Endothelial cell (in vitro differentiated cells): ENCODE measurements at regions not wholly inside any gene's neighbourhood (a gene's known extent, or its start where the extent isn't known, plus 50 kb on each side); places are given as distances from the start of the nearest gene placed in this dataset.
"Not testable (repeated sequence)": the region's sequence is repeated elsewhere in the genome, so short reads cannot be mapped to it uniquely, and the experiment has no call there.

Experiments
- DNase-seq: peaks from one replicate; pipeline ENCODE4 v3.0.0; 2021; ENCODE audit warnings: low spot score
- H3K27ac Mint-ChIP-seq: one replicate; pipeline ENCODE4 v1.8.0; 2021; ENCODE audit warnings: mixed read lengths, inconsistent platforms; ENCODE audit not compliant: unreplicated experiment
- H3K27me3 Mint-ChIP-seq: one replicate; pipeline ENCODE4 v1.8.0; 2021; ENCODE audit warnings: mild to moderate bottlenecking, moderate library complexity, mixed read lengths, inconsistent platforms; ENCODE audit not compliant: unreplicated experiment
- H3K36me3 Mint-ChIP-seq: one replicate; pipeline ENCODE4 v1.8.0; 2021; ENCODE audit warnings: mild to moderate bottlenecking, low read depth, mixed read lengths, inconsistent platforms; ENCODE audit not compliant: unreplicated experiment
- H3K4me1 Mint-ChIP-seq: one replicate; pipeline ENCODE4 v1.8.0; 2021; ENCODE audit warnings: mild to moderate bottlenecking, mixed read lengths, inconsistent platforms; ENCODE audit not compliant: unreplicated experiment
- H3K4me3 Mint-ChIP-seq: one replicate; pipeline ENCODE4 v1.8.0; 2021; ENCODE audit warnings: mild to moderate bottlenecking, mixed read lengths, inconsistent platforms; ENCODE audit not compliant: unreplicated experiment
- H3K9me3 Mint-ChIP-seq: one replicate; pipeline ENCODE4 v1.8.0; 2021; ENCODE audit warnings: mixed read lengths, inconsistent platforms; ENCODE audit not compliant: unreplicated experiment
- CTCF ChIP-seq: fragments of 200-600 bp; sonication (generic); IDR thresholded peaks from one replicate; pipeline ENCODE4 v1.5.0; 2021; ENCODE audit warnings: antibody characterized with exemption; ENCODE audit not compliant: unreplicated experiment

GRCh38 chr5:24163091-24163490, 481.7 kb downstream of the CDH10 start:
- Mint-ChIP-seq H3K27me3 (peaks cover 2% of the 10 kb centered on the region), H3K4me1 (no peaks in the 10 kb centered on the region), H3K9me3 (no peaks in the 10 kb centered on the region), H3K4me3 (no peak overlapping the region), H3K36me3 (no peaks in the 10 kb centered on the region), H3K27ac (no peak overlapping the region)
- DNase-seq = no peak
- TF ChIP-seq CTCF = no peak

- H3K9me3 Mint-ChIP-seq = no peaks in the 10 kb centered on the region
- no peak for TF ChIP-seq CTCF
- DNase-seq = no peak
- no peaks in the 10 kb centered on the region for H3K36me3 Mint-ChIP-seq
- no peak overlapping the region for H3K4me3 Mint-ChIP-seq
- no peaks in the 10 kb centered on the region for H3K4me1 Mint-ChIP-seq
- H3K27ac Mint-ChIP-seq = no peak overlapping the region
- H3K27me3 Mint-ChIP-seq = peaks cover 1% of the 10 kb centered on the region
These were observed 477.0 kb downstream of the CDH10 start for GRCh38 chr5:24167806-24168205.

GRCh38 chr5:24170026-24170425, 474.8 kb downstream of the CDH10 start:
- H3K9me3 Mint-ChIP-seq = no peaks in the 10 kb centered on the region

GRCh38 chr5:24170930-24171329, 473.8 kb downstream of the CDH10 start:
- not testable (repeated sequence) for H3K27me3 Mint-ChIP-seq, H3K9me3 Mint-ChIP-seq, H3K4me3 Mint-ChIP-seq, DNase-seq, H3K27ac Mint-ChIP-seq, H3K36me3 Mint-ChIP-seq, H3K4me1 Mint-ChIP-seq

More at GRCh38 chr5:24170026-24170425, 474.8 kb downstream of the CDH10 start:
- Mint-ChIP-seq H3K27ac (no peak overlapping the region), H3K27me3 (peaks cover 1% of the 10 kb centered on the region), H3K4me1 (no peaks in the 10 kb centered on the region), H3K4me3 (no peak overlapping the region), H3K36me3 (no peaks in the 10 kb centered on the region)
- no peak for DNase-seq
- no peak for TF ChIP-seq CTCF

- Mint-ChIP-seq H3K27ac (no peak overlapping the region), H3K9me3 (no peaks in the 10 kb centered on the region), H3K4me3 (no peak overlapping the region), H3K36me3 (no peaks in the 10 kb centered on the region), H3K27me3 (no peaks in the 10 kb centered on the region), H3K4me1 (no peaks in the 10 kb centered on the region)
- no peak for TF ChIP-seq CTCF
- no peak for DNase-seq
These were observed 467.0 kb downstream of the CDH10 start for GRCh38 chr5:24177821-24178220.

- TF ChIP-seq CTCF = no peak
- H3K9me3 Mint-ChIP-seq = no peaks in the 10 kb centered on the region
- no peaks in the 10 kb centered on the region for H3K4me1 Mint-ChIP-seq
- no peak overlapping the region for H3K4me3 Mint-ChIP-seq
- no peaks in the 10 kb centered on the region for H3K27me3 Mint-ChIP-seq
- DNase-seq = no peak
- H3K27ac Mint-ChIP-seq = no peak overlapping the region
- no peaks in the 10 kb centered on the region for H3K36me3 Mint-ChIP-seq
These were observed 460.8 kb downstream of the CDH10 start for GRCh38 chr5:24183981-24184380.
